HAP-1 (cell line): ENCODE measurements at regions not wholly inside any gene's neighbourhood (a gene's known extent, or its start where the extent isn't known, plus 50 kb on each side); places are given as distances from the start of the nearest gene placed in this dataset.

ENCODE experiments used
- DNase-seq, 2 experiments: peaks; one replicate each; pipeline ENCODE4 v3.0.0-alpha.2; 2016 to 2020; ENCODE audit warnings: low spot score in 2 of 2
- H3K27me3 ChIP-seq: fragments of 250-450 bp; sonication (Bioruptor Pico); 2 replicates; pipeline ENCODE4 v1.5.1; 2020; ENCODE audit warnings: low read depth, mild to moderate bottlenecking, moderate library complexity
- H3K36me3 ChIP-seq: fragments of 250-450 bp; sonication (Bioruptor Pico); replicated peaks from 2 replicates; pipeline ENCODE4 v1.5.1; 2020; ENCODE audit warnings: mild to moderate bottlenecking
- H3K4me1 ChIP-seq: fragments of 250-450 bp; sonication (Bioruptor Pico); 2 replicates; pipeline ENCODE4 v1.5.1; 2020; ENCODE audit warnings: mild to moderate bottlenecking
- H3K4me3 ChIP-seq: fragments of 250-450 bp; sonication (Bioruptor Pico); 2 replicates; pipeline ENCODE4 v1.5.1; 2020; ENCODE audit warnings: mild to moderate bottlenecking, moderate library complexity
- H3K9me3 ChIP-seq: fragments of 250-450 bp; sonication (Bioruptor Pico); 2 replicates; pipeline ENCODE4 v1.5.1; 2020; ENCODE audit warnings: mild to moderate bottlenecking, moderate library complexity
- in situ Hi-C: fragments of 300-500 bp; cut with MboI; formaldehyde crosslinking; loops from 3 replicates; pipeline ENCODE4 v1.14.3; 2020; ENCODE audit warnings: low sequenced_read_pairs, inconsistent platforms, mixed read lengths

- Histone ChIP-seq H3K9me3 (no peaks in the 10 kb centered on the region), H3K27me3 (no peaks in the 10 kb centered on the region), H3K36me3 (no peaks in the 10 kb centered on the region), H3K4me1 (no peaks in the 10 kb centered on the region), H3K4me3 (no peak overlapping the region)
- DNase-seq: no peak
- in situ Hi-C loops: no loop called here
Observed at GRCh38 chr1:75067975-75068374, 66.2 kb upstream of the LHX8 start.

- Histone ChIP-seq H3K4me3 (no peak overlapping the region), H3K9me3 (no peaks in the 10 kb centered on the region), H3K27me3 (no peaks in the 10 kb centered on the region), H3K36me3 (no peaks in the 10 kb centered on the region), H3K4me1 (no peaks in the 10 kb centered on the region)
- DNase-seq: no peak
- in situ Hi-C loops: no loop called here
Observed at GRCh38 chr1:75074831-75075395, 59.3 kb upstream of the LHX8 start.

- Histone ChIP-seq H3K4me3 (no peak overlapping the region), H3K9me3 (no peaks in the 10 kb centered on the region), H3K36me3 (no peaks in the 10 kb centered on the region), H3K27me3 (no peaks in the 10 kb centered on the region), H3K4me1 (no peaks in the 10 kb centered on the region)
- in situ Hi-C loops: no loop called here
- DNase-seq: no peak
Observed at GRCh38 chr1:75079538-75080290, 54.5 kb upstream of the LHX8 start.

GRCh38 chr1:75083223-75083622, 51.0 kb upstream of the LHX8 start:
- Histone ChIP-seq H3K4me3 (no peak overlapping the region), H3K9me3 (no peaks in the 10 kb centered on the region), H3K4me1 (no peaks in the 10 kb centered on the region), H3K36me3 (no peaks in the 10 kb centered on the region), H3K27me3 (no peaks in the 10 kb centered on the region)
- in situ Hi-C loops: no loop called here
- DNase-seq: peak in 1 of 2 experiments; percentile 19

- no peaks in the 10 kb centered on the region for H3K9me3 ChIP-seq
- in situ Hi-C loops: no loop called here
Observed at GRCh38 chr1:75083848-75084514, 50.2 kb upstream of the LHX8 start.

More at GRCh38 chr1:75083848-75084514, 50.2 kb upstream of the LHX8 start:
- DNase-seq: no peak
- H3K36me3 ChIP-seq: no peaks in the 10 kb centered on the region
- no peaks in the 10 kb centered on the region for H3K27me3 ChIP-seq
- no peak overlapping the region for H3K4me3 ChIP-seq
- H3K4me1 ChIP-seq: no peaks in the 10 kb centered on the region
